ENCODE measurements at regions not wholly inside any gene's neighbourhood (a gene's known extent, or its start where the extent isn't known, plus 50 kb on each side); places are given as distances from the start of the nearest gene placed in this dataset.
A peak's percentile ranks its signal among the peaks of the same experiment; 100 is the strongest.

GRCh38 chr5:9863486-9863885 lies 233.3 kb upstream of the TAS2R1 start:
- no peak overlapping the region for H3K27ac ChIP-seq (ENCODE audit: low read depth in 2 of 2, low read length in 2 of 2)
- H3K27me3 ChIP-seq (ENCODE audit: control insufficient read depth, insufficient read depth, low read length), result no peaks in the 10 kb centered on the region
- no peaks in the 10 kb centered on the region for H3K36me3 ChIP-seq (ENCODE audit: control insufficient read depth in 2 of 3, insufficient read depth in 3 of 3, low read length in 3 of 3)
- TF ChIP-seq CTCF (IDR thresholded peaks at IDR 0.05; ENCODE audit: borderline replicate concordance, extremely low read depth, insufficient read depth), result no peak
- H3K9ac ChIP-seq (ENCODE audit: low read length in 3 of 3), result no peak overlapping the region
- H3K4me3 ChIP-seq (ENCODE audit: low read length in 3 of 3), result no peak overlapping the region
- intact Hi-C loops (cut with DNase I), result no loop called here
- DNase-seq (no peak), FAIRE-seq (no peak)
- H3K4me1 ChIP-seq (ENCODE audit: control insufficient read depth in 2 of 3, insufficient read depth in 2 of 3, low read depth in 1 of 3, low read length in 3 of 3), result no peaks in the 10 kb centered on the region
- H3K9me3 ChIP-seq (ENCODE audit: control insufficient read depth in 2 of 3, insufficient read depth in 1 of 3, low read length in 3 of 3), result peaks cover 0 to 21% (median 4%) of the 10 kb centered on the region in 3 donors

- H3K9me3 ChIP-seq (ENCODE audit: control insufficient read depth in 2 of 3, insufficient read depth in 1 of 3, low read length in 3 of 3), result peaks cover 0 to 24% (median 4%) of the 10 kb centered on the region in 3 donors
- TF ChIP-seq CTCF (IDR thresholded peaks at IDR 0.05; ENCODE audit: borderline replicate concordance, extremely low read depth, insufficient read depth), result no peak
- H3K27ac ChIP-seq (ENCODE audit: low read depth in 2 of 2, low read length in 2 of 2), result no peak overlapping the region
- H3K9ac ChIP-seq (ENCODE audit: low read length in 3 of 3), result no peak overlapping the region
- FAIRE-seq (no peak), DNase-seq (peak in 4 of 5 donors; percentile 47 to 66 (median 62))
- intact Hi-C loops (cut with DNase I), result no loop called here
- no peaks in the 10 kb centered on the region for H3K36me3 ChIP-seq (ENCODE audit: control insufficient read depth in 2 of 3, insufficient read depth in 3 of 3, low read length in 3 of 3)
- no peaks in the 10 kb centered on the region for H3K4me1 ChIP-seq (ENCODE audit: control insufficient read depth in 2 of 3, insufficient read depth in 2 of 3, low read depth in 1 of 3, low read length in 3 of 3)
- no peak overlapping the region for H3K4me3 ChIP-seq (ENCODE audit: low read length in 3 of 3)
- no peaks in the 10 kb centered on the region for H3K27me3 ChIP-seq (ENCODE audit: control insufficient read depth, insufficient read depth, low read length)
Measured at GRCh38 chr5:9861666-9862256, 231.6 kb upstream of the TAS2R1 start.

- H3K27me3 ChIP-seq (ENCODE audit: control insufficient read depth, insufficient read depth, low read length), result no peaks in the 10 kb centered on the region
- H3K9me3 ChIP-seq (ENCODE audit: control insufficient read depth in 2 of 3, insufficient read depth in 1 of 3, low read length in 3 of 3), result peaks cover 0 to 8% (median 0%) of the 10 kb centered on the region in 3 donors
- H3K27ac ChIP-seq (ENCODE audit: low read depth in 2 of 2, low read length in 2 of 2), result no peak overlapping the region
- H3K4me3 ChIP-seq (ENCODE audit: low read length in 3 of 3), result no peak overlapping the region
- H3K9ac ChIP-seq (ENCODE audit: low read length in 3 of 3), result no peak overlapping the region
- DNase-seq, result no peak
- no peaks in the 10 kb centered on the region for H3K4me1 ChIP-seq (ENCODE audit: control insufficient read depth in 2 of 3, insufficient read depth in 2 of 3, low read depth in 1 of 3, low read length in 3 of 3)
- no peak for TF ChIP-seq CTCF (IDR thresholded peaks at IDR 0.05; ENCODE audit: borderline replicate concordance, extremely low read depth, insufficient read depth)
- no peak for FAIRE-seq
- intact Hi-C loops (cut with DNase I), result no loop called here
- no peaks in the 10 kb centered on the region for H3K36me3 ChIP-seq (ENCODE audit: control insufficient read depth in 2 of 3, insufficient read depth in 3 of 3, low read length in 3 of 3)
Measured at GRCh38 chr5:9859808-9860207, 229.7 kb upstream of the TAS2R1 start.

- TF ChIP-seq CTCF (IDR thresholded peaks at IDR 0.05; ENCODE audit: borderline replicate concordance, extremely low read depth, insufficient read depth), result no peak
- Histone ChIP-seq H3K4me1 (ENCODE audit: control insufficient read depth in 2 of 3, insufficient read depth in 2 of 3, low read depth in 1 of 3, low read length in 3 of 3) (no peaks in the 10 kb centered on the region), H3K27ac (ENCODE audit: low read depth in 2 of 2, low read length in 2 of 2) (no peak overlapping the region), H3K27me3 (ENCODE audit: control insufficient read depth, insufficient read depth, low read length) (no peaks in the 10 kb centered on the region), H3K9ac (ENCODE audit: low read length in 3 of 3) (no peak overlapping the region), H3K4me3 (ENCODE audit: low read length in 3 of 3) (no peak overlapping the region), H3K9me3 (ENCODE audit: control insufficient read depth in 2 of 3, insufficient read depth in 1 of 3, low read length in 3 of 3) (peaks cover 0 to 5% (median 0%) of the 10 kb centered on the region in 3 donors), H3K36me3 (ENCODE audit: control insufficient read depth in 2 of 3, insufficient read depth in 3 of 3, low read length in 3 of 3) (no peaks in the 10 kb centered on the region)
- no peak for DNase-seq
- no peak for FAIRE-seq
- intact Hi-C loops (cut with DNase I), result no loop called here
Measured at GRCh38 chr5:9858043-9858442, 227.9 kb upstream of the TAS2R1 start.
